ENCODE measurements at regions not wholly inside any gene's neighbourhood (a gene's known extent, or its start where the extent isn't known, plus 50 kb on each side); places are given as distances from the start of the nearest gene placed in this dataset.

DNA sequence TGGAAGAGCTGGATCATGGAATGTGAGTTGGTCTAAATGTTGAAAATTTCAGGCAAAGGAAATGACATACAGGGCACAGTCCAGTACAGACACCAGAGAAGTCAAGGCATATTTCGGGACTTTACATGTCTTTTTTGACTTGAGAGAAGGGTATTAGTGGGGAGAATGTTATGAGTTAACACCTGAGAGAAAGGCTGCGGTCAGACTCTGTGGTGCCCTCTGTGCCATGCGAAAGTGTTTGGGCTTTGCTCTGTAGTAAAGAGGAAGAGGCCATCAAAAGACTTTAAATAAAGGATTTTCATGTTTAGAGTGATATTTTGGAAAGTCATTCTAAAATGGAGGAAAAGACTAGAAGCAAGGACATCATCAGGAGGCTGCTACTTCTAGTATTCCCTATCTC, 607.4 kb downstream of the CCSER2 start:
- Histone ChIP-seq H3K27ac (no peak overlapping the region), H3K27me3 (no peaks in the 10 kb centered on the region), H3K9me3 (no peaks in the 10 kb centered on the region), H3K4me1 (no peaks in the 10 kb centered on the region), H3K4me3 (no peak overlapping the region), H3K36me3 (no peaks in the 10 kb centered on the region)
- DNase-seq (no peak), ATAC-seq (no peak), FAIRE-seq (no peak)
- 82 to 83% methylated on average over 3 of the region's 3 CpGs for WGBS, 2 donors
- intact Hi-C loops (cut with DNase I), result no loop called here
- TF ChIP-seq, protein P1, sequence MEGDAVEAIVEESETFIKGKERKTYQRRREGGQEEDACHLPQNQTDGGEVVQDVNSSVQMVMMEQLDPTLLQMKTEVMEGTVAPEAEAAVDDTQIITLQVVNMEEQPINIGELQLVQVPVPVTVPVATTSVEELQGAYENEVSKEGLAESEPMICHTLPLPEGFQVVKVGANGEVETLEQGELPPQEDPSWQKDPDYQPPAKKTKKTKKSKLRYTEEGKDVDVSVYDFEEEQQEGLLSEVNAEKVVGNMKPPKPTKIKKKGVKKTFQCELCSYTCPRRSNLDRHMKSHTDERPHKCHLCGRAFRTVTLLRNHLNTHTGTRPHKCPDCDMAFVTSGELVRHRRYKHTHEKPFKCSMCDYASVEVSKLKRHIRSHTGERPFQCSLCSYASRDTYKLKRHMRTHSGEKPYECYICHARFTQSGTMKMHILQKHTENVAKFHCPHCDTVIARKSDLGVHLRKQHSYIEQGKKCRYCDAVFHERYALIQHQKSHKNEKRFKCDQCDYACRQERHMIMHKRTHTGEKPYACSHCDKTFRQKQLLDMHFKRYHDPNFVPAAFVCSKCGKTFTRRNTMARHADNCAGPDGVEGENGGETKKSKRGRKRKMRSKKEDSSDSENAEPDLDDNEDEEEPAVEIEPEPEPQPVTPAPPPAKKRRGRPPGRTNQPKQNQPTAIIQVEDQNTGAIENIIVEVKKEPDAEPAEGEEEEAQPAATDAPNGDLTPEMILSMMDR (IDR thresholded peaks at IDR 0.05), result no peak

DNA sequence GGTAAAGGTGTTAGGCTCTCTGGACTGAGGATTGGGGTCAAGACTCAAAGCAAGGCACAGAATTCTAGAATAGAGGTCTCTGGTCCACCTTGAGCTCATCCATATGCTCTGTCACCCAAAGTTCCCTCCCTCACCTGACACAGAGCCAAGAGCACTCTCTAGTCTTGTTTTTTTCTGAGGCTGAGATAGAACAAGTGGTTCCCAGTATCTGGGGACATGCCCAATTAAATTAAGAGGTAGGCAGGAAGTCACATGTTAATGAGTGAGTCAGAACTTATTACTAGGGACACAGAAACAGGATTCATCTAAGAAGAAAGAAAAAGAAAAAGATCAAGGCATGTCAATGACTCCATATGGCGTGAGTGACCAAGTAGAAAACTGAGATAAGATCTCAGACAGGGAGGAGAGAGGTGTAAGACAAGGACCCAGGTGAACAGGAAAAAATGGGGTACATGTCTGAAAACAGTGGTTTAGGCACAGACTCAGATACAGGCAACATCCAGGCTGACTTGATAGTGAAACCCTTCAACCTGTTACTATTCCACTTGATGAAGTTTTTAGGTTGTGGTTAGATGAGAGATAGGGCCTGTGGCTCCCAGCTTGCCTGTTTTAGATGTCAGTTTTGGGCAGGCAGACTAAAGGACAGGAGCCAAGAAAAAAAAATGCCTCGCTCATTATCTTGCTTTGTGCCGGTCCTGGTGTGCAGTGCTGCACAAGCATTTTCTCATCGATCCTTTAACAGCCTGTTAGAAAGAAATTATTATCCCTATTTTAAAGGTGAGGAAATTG, 609.9 kb downstream of the CCSER2 start:
- H3K27ac ChIP-seq, result no peak overlapping the region
- TF ChIP-seq, protein P1 (IDR thresholded peaks at IDR 0.05), result no peak
- WGBS, 2 donors, result 84% methylated on average over 4 of the region's 4 CpGs
- FAIRE-seq (no peak), DNase-seq (no peak), ATAC-seq (no peak)
- intact Hi-C loops (cut with DNase I), result no loop called here
- no peaks in the 10 kb centered on the region for H3K9me3 ChIP-seq
- no peak overlapping the region for H3K4me3 ChIP-seq
- no peaks in the 10 kb centered on the region for H3K27me3 ChIP-seq
- no peaks in the 10 kb centered on the region for H3K4me1 ChIP-seq
- H3K36me3 ChIP-seq, result no peaks in the 10 kb centered on the region

DNA sequence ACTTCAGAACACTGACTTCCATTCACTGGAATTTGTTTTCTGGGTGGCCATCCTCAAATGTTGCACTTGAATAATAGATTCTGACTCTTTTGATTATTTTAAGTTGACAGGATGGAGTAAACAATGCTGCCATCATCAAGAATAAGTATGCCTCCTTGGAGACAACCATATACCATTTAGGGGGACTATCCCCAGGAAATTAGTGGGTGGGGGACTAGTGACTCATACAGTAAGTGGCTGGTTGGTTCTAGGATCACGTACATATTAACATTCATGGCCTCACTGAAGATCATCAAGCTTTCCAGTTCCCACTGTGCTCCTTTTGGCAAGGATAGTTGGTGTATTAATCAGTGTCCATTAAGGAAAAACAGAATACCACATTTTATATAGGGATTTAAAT, 615.2 kb downstream of the CCSER2 start:
- intact Hi-C loops (cut with DNase I), result no loop called here
- no peak for ATAC-seq
- no peak overlapping the region for H3K4me3 ChIP-seq
- FAIRE-seq, result no peak
- no peaks in the 10 kb centered on the region for H3K36me3 ChIP-seq
- 80 to 90% methylated on average over 1 of the region's 1 CpG for WGBS, 2 donors
- TF ChIP-seq, protein P1 (IDR thresholded peaks at IDR 0.05), result no peak
- DNase-seq, result no peak
- no peaks in the 10 kb centered on the region for H3K4me1 ChIP-seq
- no peaks in the 10 kb centered on the region for H3K27me3 ChIP-seq
- H3K9me3 ChIP-seq, result no peaks in the 10 kb centered on the region
- no peak overlapping the region for H3K27ac ChIP-seq

DNA sequence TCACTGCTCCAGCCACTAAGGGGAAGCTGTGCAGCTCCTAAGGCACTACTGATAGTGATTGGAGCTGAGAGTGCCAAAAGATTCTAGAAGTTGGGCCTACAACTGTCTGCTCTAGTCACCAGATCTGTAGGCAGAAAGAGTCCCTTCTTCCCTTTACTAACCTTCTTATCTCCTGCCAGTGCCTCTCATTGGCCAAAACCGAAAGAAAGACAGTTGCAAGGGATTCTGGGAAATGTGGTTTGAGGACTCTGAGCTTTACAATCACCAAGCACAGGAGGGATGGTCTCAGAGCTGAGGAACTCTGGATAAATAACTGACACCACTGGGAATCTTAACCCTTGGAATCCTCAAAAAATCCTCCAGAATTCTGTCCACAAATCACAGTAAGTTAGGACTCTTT, 615.8 kb downstream of the CCSER2 start:
- Histone ChIP-seq H3K27ac (no peak overlapping the region), H3K4me3 (no peak overlapping the region), H3K36me3 (no peaks in the 10 kb centered on the region), H3K9me3 (no peaks in the 10 kb centered on the region), H3K27me3 (no peaks in the 10 kb centered on the region), H3K4me1 (no peaks in the 10 kb centered on the region)
- FAIRE-seq, result no peak
- WGBS, 2 donors, result 30 to 43% methylated on average over 1 of the region's 1 CpG
- ATAC-seq, result no peak
- TF ChIP-seq, protein P1 (IDR thresholded peaks at IDR 0.05), result no peak
- intact Hi-C loops (cut with DNase I), result no loop called here
- no peak for DNase-seq

DNA sequence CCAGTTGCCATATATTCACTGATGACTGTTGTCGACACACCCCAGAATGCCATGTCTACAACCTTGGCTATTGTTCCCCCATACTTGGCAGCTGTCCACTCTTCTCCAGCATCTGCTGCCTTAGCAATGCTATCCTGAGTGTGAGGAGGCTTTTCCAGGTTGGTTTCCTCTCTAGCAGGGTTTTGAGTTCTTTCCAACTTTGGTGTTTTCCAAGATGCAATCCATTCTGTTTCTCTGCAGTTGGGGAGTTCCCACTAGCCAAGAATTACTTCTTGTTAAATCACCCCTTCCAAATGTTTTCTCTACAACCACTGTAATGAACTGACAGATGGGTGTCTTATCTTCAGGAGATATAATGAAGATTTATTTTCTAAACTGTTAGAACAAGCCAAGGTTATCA, 617.4 kb downstream of the CCSER2 start:
- 89 to 93% methylated on average over 1 of the region's 1 CpG for WGBS, 2 donors
- FAIRE-seq, result no peak
- H3K9me3 ChIP-seq, result no peaks in the 10 kb centered on the region

More for the DNA sequence above, 617.4 kb downstream of the CCSER2 start:
- no peak for ATAC-seq
- intact Hi-C loops (cut with DNase I), result no loop called here
- Histone ChIP-seq H3K27ac (no peak overlapping the region), H3K36me3 (no peaks in the 10 kb centered on the region), H3K27me3 (no peaks in the 10 kb centered on the region), H3K4me1 (no peaks in the 10 kb centered on the region), H3K4me3 (no peak overlapping the region)
- no peak for DNase-seq
- TF ChIP-seq, protein P1 (IDR thresholded peaks at IDR 0.05), result no peak
